ENCODE measurements at regions not wholly inside any gene's neighbourhood (a gene's known extent, or its start where the extent isn't known, plus 50 kb on each side); places are given as distances from the start of the nearest gene placed in this dataset.
A peak's percentile ranks its signal among the peaks of the same experiment; 100 is the strongest.
"Not testable (repeated sequence)": the region's sequence is repeated elsewhere in the genome, so short reads cannot be mapped to it uniquely, and the experiment has no call there.

- no peak for DNase-seq (ENCODE audit: extremely low read depth in 1 of 11, low read depth in 9 of 11, low spot score in 4 of 11)
Measured at GRCh38 chr4:129246910-129247461, 151.0 kb downstream of the C4orf33 start.

DNA sequence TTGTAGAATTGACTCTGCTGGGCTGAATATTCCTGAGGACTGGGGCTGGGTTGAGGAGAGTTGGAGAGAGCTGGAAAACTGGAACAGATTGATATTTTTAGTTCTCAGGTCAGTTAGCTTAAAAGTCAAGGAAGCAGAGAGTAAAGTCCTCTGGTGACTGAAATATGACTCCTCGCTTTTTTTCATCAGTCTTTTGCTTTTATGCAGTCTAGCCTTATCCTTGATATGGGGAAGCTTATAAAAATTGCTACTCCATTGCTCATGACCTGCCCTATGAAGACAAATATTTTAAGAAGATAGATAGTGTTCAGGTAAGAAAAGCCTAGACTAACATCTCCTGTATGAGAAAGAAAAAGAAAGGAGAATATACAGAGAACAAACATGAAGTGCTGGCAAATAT is 152.7 kb downstream of the C4orf33 start:
- DNase-seq (ENCODE audit: extremely low read depth in 1 of 11, low read depth in 9 of 11, low spot score in 4 of 11): no peak

- DNase-seq (ENCODE audit: extremely low read depth in 1 of 11, low read depth in 9 of 11, low spot score in 4 of 11): no peak
Measured at GRCh38 chr4:129254126-129254525, 158.2 kb downstream of the C4orf33 start.

DNA sequence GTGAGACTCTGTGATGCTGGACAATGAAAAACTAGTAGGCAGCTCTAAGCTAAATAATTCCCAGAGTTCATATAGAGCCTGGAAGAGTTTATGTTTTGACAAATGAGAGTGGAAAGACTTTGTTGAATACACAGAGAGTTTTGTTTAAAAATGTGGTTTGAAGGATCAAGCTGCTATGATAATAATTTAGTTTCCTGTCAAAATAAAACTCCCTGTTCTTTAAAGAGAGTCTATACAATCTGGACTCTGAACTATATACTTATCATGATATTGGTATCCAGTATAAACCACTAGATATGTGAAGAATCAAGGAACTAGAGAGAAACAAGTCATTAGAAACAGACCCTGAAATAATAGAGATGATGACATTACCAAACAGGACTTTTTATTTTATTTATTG is 158.6 kb downstream of the C4orf33 start:
- DNase-seq (ENCODE audit: extremely low read depth in 1 of 11, low read depth in 9 of 11, low spot score in 4 of 11): no peak

DNA sequence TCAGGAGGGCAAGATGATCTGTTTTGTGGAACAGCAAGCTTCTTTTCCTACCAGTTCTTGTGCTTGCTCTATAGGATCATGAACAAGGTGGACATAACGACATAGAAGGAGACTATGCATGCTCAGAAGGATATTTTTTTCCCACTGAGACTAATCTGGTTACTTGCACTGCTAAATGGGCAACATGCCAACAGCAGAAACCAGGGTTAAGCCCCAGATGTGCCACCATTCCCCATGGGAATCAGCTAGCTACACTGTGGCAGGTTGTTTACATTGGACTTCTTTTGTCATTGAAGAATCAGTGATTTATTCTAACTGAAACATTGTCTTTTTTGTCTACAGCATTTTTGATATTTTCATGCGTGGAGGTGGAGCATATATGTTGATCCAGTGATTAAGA is 165.6 kb downstream of the C4orf33 start:
- no peak for DNase-seq (ENCODE audit: extremely low read depth in 1 of 11, low read depth in 9 of 11, low spot score in 4 of 11)

DNA sequence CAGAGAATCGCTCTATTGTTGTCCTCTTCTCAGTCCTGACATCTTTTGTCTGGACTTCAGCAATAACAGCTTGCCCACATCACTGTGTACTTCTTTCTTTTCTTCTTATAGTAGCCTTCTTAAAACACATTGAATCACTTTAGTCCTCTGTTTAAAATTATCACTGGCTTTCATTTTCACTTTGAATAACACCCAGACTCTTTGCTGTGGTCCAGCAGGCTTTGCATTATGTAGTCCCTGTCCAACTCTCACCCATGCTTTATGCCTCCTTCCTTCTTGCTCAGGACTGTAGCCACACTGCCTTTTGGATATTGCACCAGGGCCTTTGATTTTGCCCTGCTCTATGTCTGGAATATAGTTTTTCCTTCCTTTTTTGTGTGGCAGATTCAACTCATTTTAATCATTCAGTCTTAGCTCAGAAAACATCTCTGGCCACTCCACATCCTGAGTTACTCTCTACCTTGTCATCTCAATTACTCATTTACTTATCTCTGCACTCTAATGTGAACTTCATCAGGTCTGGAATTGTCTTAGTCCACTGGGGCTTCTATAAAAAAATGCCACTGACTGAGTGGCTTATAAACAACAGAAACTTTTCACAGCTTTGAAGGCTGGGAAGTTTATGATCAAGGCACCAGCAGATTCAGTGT is 168.2 kb downstream of the C4orf33 start:
- DNase-seq (ENCODE audit: extremely low read depth in 1 of 11, low read depth in 9 of 11, low spot score in 4 of 11): no peak

DNA sequence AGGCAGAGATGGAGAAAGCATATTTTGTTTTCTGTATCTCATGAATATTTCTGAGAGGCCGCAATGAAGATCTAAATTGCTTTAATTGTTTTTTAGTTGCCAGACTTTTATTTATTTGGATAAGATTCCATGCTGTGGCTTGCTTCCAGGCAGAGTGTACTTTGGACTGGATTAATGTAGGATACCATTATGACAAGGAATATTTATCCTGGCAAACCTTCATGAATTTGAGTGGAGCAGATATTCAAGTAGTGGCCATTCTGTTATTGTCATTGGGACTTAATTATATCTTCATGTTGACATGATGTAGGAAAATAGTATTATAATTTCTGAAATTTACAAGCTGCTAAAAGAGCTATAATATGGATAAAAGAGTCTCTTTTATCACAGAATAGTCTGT is 182.9 kb downstream of the C4orf33 start:
- DNase-seq (ENCODE audit: extremely low read depth in 1 of 11, low read depth in 9 of 11, low spot score in 4 of 11): peak in 1 of 11 donors; percentile 17

- DNase-seq (ENCODE audit: extremely low read depth in 1 of 11, low read depth in 9 of 11, low spot score in 4 of 11): no peak
Measured at GRCh38 chr4:129282293-129282692, 186.3 kb downstream of the C4orf33 start.

DNA sequence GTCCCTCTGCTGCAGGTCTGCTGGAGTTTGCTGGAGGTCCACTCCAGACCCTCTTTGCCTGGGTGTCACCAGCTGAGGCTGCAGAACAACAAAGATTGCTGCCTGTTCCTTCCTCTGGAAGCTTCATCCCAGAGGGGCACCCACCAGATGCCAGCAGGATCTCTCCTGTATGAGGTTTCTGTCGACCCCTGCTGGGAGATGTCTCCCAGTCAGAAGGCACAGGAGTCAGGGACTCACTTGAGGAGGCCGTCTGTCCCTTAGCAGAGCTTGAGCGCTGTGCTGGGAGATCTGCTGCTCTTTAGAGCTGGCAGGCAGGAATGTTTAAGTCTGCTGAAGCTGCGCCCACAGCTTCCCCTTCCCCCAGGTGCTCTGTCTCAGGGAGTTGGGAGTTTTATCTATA is 196.2 kb downstream of the C4orf33 start:
- DNase-seq (ENCODE audit: extremely low read depth in 1 of 11, low read depth in 9 of 11, low spot score in 4 of 11): not testable (repeated sequence)

GRCh38 chr4:129314781-129315180 is 218.8 kb downstream of the C4orf33 start:
- no peak for DNase-seq (ENCODE audit: extremely low read depth in 1 of 11, low read depth in 9 of 11, low spot score in 4 of 11)

DNA sequence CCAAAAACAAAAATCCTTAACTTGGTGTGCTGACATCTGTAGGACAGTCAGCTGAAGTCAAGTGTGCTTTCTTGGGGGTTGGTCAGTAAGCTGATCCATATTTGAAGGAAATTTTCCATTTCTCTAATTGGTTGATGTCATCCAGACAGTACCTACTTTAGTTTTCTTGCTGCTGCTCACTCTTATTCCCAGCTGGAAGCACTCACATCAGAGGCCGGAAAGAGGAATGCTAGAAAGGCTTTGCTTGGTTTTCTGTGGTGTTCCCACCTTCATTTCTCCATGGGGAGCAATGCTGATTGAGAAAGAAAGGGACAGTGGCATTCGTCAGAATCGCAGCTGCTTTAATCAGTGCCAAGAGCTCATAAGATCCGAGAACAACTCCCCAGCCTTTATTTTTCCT is 227.0 kb downstream of the C4orf33 start:
- no peak for DNase-seq (ENCODE audit: extremely low read depth in 1 of 11, low read depth in 9 of 11, low spot score in 4 of 11)

GRCh38 chr4:129323658-129324057 is 227.7 kb downstream of the C4orf33 start:
- DNase-seq (ENCODE audit: extremely low read depth in 1 of 11, low read depth in 9 of 11, low spot score in 4 of 11): no peak

- DNase-seq (ENCODE audit: extremely low read depth in 1 of 11, low read depth in 9 of 11, low spot score in 4 of 11): no peak
Measured at GRCh38 chr4:129326571-129327460, 230.9 kb downstream of the C4orf33 start.

- DNase-seq (ENCODE audit: extremely low read depth in 1 of 11, low read depth in 9 of 11, low spot score in 4 of 11): no peak
Measured at GRCh38 chr4:129327637-129328036, 231.7 kb downstream of the C4orf33 start.

DNA sequence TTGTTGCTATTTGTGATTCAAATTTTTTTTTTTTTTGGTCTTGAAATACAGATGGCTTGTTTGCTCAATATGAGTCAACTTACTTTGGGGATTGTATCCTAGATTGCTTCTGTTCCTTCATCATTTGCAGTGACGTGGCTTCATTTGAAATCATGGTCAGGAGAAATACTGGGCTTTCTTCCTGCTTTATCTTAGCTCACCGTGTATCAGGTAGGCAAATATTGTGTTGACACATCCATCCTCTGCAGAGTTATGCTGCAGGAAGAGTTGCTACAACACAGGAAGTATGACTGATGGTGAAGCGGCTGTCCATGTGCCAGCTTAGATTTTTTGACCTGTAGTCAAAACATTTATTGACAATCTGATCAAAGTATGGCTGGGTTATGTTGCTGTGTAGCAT is 232.2 kb downstream of the C4orf33 start:
- no peak for DNase-seq (ENCODE audit: extremely low read depth in 1 of 11, low read depth in 9 of 11, low spot score in 4 of 11)

- DNase-seq (ENCODE audit: extremely low read depth in 1 of 11, low read depth in 9 of 11, low spot score in 4 of 11): no peak
Measured at GRCh38 chr4:129334136-129334535, 238.2 kb downstream of the C4orf33 start.

- DNase-seq (ENCODE audit: extremely low read depth in 1 of 11, low read depth in 9 of 11, low spot score in 4 of 11): no peak
Measured at GRCh38 chr4:129335276-129335675, 239.3 kb downstream of the C4orf33 start.

GRCh38 chr4:129335818-129336217 is 239.9 kb downstream of the C4orf33 start:
- DNase-seq (ENCODE audit: extremely low read depth in 1 of 11, low read depth in 9 of 11, low spot score in 4 of 11): no peak

DNA sequence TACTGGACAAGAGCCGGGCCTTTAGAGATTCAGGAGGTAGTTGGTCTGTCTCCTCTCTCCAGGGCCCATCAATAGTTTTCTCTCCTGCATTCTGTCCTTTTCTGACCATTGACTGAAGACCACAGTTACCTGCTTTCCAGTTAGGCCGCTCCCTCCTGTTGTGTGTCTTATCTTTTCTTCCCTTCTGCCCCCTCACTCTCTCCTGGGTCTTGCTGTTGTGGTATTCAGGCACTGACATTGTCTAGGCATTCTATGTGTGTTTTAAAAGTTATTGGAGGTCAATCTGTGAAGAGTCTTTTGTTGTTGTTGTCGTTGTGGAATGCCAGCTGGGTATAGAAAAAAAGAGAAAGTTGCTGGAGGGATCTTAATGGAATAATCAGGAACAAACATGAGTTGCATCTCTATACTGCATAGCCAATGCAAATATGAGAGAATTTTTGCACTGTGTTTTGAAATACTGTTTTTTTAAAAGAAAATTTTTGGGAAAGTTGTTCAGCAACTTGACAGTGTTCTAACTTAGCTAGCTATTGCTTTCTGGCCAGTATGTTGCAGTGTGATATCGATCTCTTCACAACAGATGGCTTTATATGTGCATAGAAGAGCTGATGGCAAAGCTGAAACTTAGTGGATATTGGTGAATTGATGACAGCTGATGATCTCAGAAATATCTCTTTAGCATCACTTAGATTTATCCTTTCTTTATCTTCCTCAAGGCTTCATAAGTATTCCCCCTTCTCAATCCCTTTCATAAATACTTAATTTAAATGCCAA is 240.7 kb downstream of the C4orf33 start:
- no peak for DNase-seq (ENCODE audit: extremely low read depth in 1 of 11, low read depth in 9 of 11, low spot score in 4 of 11)

DNA sequence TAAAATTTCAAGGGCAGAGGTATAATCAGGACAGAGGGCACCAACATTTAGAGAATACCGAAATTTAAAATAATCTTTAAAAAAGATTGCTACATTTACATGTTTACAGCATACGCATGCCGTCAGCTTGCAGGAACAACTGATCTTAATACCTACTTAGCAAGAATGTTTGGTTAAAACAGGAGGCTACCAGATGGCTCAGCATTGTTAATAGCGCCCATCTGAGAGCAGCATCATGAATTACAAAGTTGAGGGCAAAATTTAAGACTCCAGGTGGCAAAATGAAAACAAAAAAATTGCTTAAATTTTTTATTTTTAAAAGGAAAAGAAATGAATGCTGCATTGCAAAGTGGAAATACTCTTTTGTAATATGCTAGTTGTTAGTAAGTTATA is 241.3 kb downstream of the C4orf33 start:
- DNase-seq (ENCODE audit: extremely low read depth in 1 of 11, low read depth in 9 of 11, low spot score in 4 of 11): no peak

Measured in renal cortex interstitium (tissue), 11 donors.